Stimulated activated naive CD4-positive, alpha-beta T cell (primary cell): ENCODE measurements at regions not wholly inside any gene's neighbourhood (a gene's known extent, or its start where the extent isn't known, plus 50 kb on each side); places are given as distances from the start of the nearest gene placed in this dataset.
"Not testable (repeated sequence)": the region's sequence is repeated elsewhere in the genome, so short reads cannot be mapped to it uniquely, and the experiment has no call there.

ENCODE experiments used
- DNase-seq, 6 experiments: peaks; one replicate each; lab custom pipeline; 2025; lab: John Stamatoyannopoulos, UW

DNA sequence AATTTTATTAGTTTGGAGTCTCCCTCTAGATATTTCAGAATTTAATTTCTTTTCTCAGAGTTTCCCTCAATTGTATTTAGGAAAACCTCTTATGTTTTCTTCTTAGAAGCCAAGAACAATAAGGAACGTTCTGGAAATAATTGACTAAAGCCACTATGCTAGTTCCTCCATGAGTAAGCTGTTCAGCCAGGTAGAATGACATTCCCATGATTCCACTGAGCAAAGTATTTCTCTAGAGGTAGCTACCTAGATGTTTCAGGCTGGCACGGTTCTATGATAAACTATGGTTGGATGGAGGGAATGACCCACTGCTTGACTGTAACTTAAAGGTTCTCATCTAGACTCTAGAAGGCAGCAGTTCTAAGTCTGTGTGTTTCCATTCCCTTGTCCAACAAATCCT is 62.4 kb downstream of the CLDN17 start:
- no peak for DNase-seq

DNA sequence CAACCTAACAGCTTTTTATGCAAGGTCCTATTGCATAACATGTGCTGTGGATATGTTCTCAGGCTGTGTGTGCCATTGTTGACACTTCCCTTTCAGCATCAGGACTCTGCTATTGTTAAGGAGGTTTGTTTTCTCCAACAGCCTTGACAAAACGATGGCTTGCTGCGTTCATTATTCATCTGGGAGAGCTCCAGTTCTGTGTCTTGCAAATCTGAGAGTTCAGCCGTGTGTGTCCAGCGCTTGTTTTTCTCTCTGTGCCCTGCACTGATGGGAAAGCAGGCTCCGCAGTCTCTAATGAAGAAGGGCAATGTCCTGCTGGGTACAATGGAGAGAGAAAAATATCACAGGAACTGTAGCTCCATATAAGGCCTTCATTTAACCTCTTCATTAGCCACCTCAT is 63.7 kb downstream of the CLDN17 start:
- DNase-seq, result no peak

DNA sequence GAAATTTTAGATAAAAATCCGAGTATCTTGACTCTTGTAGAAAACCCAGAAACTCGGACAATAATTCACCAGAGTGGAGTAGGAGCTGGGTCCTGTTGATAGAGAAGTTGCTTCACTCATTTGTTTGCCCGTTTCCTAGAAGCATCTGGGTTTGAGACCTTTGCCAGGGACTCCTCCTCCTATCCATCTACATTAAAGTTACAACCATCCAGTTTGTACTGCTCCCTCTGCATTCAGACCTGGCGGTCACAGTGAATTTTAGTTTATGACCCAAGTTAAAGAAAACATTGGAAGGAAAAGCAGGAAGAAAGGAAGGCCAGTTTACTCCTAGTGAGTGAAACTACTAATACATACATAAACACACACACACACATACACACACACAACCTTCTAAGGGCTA is 64.6 kb downstream of the CLDN17 start:
- DNase-seq, result no peak

DNA sequence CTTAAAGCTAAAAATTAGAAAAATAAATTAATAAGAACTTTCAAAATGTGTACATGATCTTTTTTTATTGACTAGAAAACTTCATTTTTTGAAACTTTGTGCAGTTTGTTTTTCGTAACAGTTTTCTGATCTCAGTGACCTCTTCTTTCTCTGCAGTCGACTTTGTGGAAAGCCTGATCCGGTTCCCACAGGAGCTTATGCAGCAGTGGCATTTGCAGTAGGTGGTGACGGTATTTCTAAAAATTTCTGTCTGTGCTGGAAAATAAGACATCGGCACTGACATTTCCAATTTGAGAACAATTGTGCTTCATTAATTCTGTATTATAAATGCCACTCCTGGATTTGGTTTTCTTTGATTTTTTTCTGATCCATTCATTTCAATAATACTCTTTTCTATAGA is 68.8 kb downstream of the CLDN17 start:
- no peak for DNase-seq

DNA sequence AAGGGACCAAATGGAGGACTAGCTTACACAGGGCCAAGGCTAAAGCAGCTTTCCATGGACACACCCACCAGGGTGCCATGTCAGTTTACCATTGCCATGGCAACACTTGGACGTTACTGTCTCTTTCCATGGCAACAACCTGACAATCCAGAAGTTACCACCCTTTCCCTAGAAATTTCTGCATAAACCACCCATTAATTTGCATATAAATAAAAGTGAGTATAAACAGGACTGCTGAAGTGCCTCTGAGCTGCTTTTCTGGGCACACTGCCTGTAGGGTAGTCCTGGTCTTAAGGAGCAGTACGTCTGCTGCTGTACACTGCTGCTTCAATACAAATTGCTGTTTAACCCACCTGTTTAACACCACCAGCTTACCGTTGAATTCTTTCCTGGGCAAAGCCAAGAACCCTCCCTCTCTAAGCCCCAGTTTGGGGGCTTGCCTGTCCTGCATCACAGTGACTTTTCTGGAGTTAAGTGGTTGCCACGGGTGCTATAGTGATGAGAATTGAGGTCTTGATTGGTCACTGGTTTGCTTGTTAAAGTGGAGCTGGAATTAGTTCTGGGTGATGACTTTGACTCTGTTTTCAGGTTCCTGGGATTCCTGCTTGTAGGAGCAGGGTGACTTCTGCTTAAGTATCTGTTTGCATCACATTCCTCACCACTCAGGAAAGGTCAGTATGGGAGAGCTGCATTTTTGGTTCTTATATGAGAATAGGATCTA is 83.2 kb downstream of the CLDN17 start:
- DNase-seq, result no peak

DNA sequence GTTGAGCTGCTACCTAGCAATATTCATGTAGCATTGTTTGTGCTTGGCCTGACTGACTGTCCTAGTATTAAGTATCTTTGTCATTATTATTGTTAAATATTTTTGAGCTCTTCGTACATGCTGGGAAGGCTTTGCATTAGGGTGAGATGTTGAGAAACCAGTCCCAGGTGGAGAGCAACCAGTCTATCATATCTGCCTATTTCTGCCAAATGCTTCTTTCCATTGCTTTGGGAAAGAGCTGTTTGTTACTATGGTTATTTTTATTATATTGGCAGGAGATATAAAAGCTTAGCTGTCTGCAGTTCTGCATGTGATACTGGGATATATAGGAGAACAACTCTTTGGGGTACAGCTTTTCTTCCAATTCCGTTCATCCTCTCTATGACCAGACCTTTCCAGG is 85.1 kb downstream of the CLDN17 start:
- no peak for DNase-seq

DNA sequence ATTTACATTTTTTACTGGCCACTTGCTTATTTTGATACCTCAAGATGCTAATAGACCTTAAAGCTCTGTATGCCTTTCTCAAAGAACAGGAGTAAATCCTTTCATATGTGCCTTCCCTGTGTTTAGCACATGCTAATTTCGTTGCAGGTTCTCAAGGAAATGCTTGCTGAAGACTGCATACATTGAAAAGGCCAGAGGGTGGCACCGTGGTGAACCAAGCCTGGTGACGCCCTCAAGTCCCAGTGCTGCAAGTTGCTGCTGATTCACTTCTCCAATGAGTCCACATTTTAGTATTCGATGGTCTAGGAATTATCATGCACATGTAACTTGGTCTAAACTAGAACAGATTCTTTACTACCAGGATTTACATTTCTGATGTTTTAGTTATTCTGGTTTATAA is 94.1 kb downstream of the CLDN17 start:
- DNase-seq, result no peak

DNA sequence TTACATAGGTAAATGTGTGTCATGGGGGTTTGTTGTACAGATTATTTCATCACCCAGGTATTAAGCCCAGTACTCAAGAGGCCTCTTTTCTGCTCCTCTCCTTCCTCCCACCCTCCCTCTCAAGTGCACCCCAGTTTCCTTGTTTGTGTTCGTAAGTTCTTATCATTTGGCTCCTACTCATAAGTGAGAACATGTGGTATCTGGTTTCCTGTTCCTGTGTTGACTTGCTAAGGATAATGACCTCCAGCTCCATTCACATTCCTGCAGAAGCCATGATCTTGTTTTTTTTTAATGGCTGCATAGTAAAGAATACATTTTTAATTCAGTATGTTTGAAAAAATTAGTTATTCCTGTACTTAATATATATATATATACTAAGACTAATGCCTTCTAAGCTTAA is 107.7 kb downstream of the CLDN17 start:
- DNase-seq, result no peak

DNA sequence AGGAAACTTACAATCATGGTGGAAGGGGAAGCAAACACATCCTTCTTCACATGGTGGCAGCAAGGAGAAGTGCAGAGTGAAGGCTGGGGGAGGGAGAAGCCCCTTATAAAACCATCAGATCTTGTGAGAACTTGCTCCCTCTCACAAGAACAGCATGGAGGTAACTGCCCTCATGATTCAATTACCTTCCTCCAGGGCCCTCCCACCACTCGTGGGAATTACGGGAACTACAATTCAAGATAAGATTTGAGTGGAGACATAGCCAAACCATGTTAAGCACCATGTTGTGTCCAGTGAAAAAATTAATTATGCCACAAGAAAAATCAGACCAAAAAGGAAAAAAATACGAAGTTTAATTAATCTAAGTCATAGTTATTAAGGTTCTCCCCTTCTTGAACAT is 109.5 kb downstream of the CLDN17 start:
- DNase-seq, result no peak

DNA sequence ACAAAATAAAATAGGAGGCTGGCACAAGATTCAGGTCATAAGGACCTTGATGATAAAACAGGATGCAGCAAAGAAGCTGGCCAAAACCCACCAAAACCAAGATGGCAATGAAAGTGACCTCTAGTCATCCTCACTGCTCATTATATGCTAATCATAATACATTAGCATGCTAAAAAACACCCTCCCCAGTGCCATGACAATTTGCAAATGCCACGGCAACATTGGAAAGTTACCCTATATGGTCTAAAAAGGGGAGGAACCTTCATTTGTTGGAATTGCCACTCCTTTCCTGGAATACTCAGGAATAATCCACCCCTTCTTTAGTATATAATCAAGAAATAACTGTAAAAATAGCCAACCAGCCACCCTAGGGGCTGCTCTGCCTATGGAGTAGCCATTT is 108.8 kb upstream of the GRIK1 start:
- no peak for DNase-seq

DNA sequence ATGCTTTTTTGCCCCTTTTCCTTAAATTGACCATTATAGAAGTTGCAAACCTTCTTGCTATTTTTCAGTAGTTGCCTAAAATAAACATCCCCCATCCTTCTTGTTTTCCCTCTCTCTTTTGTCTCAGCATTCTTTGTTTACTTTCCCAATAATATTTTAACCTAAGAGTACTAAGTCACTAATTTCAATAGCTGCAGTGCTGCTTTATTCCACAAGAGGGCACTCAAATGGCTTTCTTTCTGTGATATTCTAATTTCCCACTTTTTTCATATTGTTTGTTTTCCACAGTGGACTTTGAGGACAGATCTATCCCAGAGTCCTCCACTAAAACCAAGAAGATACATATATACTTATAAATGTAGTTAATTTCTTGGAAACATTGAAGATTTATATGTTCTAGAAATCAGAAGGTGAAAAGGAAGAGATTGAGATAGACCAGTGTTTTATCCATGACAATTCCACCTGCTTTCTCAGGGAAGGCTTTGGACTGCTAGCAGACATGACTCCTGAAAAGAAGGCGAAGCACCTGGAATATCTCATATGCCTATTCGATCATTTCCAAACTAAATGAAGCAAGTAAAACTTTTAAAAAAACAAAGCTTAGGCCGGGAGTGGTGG is 104.8 kb upstream of the GRIK1 start:
- DNase-seq, result peak in 1 of 6 experiments; percentile 3

DNA sequence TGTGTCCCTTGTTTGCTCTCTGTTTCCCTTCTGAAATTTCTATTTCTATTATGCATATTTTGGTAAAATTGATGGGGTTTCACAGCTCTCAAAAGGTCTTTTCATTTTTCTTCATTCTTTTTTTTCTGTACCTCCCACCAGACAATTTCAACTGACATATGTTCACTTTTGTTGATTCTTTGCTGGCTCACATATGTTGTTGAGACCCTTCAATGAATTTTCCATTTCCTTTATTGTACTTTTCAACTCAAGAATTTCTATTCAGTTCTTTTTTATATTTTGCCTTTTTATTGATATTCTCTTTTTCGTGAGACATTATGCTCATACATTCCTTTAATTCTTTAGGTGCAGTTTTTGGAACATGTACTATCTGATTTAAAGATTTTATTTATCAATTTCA is 102.6 kb upstream of the GRIK1 start:
- no peak for DNase-seq

DNA sequence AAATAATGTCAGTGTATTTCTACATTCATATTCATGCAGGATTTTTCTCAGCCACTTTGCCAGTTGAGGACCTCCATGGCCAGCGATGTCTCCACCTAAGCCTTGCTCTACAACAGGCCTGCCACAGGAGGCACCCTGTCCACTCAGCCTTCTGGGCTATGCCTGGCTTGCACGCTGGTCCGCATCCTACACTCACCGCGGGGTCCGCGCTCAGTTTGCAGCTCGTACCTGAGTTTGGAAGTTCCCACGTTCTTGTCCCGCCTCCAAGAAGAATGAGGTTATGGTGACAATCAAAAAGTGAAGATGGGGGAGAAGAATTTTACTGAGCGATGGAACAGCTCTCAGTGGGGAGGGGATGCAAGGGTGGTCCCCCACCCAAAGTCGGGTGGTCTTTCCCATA is 93.6 kb upstream of the GRIK1 start:
- DNase-seq, result no peak

DNA sequence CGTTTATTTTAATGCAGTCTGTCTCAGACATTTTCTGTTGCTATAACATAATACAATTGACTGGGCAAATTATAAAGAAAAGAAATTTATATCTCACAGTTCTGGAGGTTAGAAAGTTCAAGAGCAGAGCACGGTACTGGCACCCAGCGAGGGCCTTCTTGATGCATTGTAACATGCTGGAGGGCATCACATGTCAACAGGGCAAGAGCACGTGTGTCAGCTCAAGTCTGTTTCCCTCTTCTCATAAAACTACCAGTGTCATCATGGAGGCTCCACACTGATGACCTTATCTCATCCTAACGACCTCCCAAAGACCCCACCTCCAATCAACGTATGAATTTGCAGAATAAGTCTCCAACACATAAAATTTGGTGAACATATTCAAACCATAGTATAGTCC is 90.6 kb upstream of the GRIK1 start:
- DNase-seq, result no peak

DNA sequence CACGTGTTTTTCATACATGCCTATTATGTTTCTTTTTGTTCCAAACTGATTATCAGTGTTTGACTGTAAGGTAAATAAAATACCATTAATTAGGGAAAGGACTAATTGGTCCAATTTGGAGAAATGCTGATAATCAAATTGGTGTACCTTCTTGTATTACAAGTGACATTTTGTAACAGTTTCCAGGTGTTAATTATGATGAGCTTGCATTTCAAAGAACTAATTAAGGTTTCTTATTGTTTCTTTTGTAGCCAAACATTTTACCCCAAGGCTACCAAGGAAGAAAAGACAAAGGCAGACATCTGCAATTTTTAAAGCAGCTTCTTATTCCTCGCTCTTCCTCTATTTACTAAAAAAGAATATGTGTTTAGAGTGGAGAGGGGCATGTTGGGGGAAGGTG is 88.7 kb upstream of the GRIK1 start:
- no peak for DNase-seq

DNA sequence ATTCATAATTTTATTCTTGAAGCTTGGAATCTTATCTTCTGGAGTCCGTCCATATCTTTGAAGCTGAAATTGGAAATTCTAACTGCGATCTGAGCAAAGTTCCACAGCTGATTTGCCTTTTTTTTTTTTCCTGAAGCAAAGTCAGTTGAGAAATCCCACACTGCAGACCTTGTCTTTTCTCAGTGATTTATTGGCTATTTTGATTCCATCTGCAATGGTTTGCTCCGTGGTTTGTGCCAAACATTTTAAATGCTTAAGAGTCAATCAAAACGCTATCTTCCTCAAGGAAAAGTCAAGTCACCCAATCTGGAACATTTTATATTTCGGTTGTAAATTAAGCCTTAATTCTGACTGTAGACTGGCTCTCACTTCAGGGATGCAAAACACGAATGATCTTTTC is 88.2 kb upstream of the GRIK1 start:
- DNase-seq, result no peak

DNA sequence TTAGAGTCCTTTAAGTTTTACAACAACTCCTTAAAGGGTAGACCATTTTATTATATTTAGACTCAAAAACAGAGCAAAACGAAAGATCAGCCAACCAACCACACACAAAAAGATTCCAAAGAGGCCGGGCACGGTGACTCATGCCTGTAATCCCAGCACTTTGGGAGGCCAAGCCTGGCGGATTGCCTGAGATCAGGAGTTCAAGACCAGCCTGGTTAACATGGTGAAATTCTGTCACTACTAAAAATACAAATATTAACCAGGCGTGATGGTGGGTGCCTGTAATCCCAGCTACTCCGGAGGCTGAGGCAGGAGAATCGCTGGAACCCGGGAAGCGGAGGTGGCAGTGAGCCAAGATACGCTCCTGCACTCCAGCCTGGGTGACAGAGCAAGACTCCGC is 83.3 kb upstream of the GRIK1 start:
- DNase-seq, result not testable (repeated sequence)

DNA sequence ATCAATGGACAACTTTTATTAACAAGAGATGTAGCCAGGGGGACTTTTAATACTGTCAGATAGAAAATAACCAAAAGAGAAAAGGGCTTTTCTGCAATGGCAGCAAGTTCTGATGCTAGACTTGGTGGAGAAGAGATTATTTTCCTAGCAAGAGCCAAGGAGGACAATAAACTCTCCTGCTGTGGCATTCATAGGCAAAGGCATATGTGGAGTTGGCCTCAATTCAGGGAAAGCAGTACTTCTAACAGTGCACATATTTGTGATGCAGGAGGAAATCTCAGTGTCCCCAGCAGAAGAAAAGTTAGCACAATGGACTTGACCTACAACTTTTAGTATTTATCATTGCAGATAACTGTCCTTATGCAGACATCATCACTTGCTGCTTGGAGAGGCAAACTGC is 75.1 kb upstream of the GRIK1 start:
- no peak for DNase-seq

DNA sequence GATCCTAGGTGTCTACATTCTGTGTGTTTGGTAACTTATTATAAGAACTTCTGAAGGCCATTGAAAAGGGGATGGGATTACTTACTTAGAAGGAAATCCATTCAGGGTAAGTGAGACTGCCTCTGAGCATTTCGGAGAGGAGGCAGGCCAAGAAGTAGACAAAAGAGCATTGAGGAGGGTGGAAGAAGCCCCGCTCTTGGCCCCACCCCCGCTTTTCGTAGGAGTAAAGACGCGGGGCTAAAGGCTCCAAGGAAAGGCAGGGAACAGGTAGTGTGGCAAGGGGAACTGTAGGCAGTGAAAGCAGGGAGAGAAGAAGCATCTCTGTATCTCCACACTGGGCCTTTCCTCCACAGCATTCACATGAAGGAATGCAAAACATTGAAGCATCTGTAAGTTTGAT is 51.8 kb upstream of the GRIK1 start:
- DNase-seq, result no peak

DNA sequence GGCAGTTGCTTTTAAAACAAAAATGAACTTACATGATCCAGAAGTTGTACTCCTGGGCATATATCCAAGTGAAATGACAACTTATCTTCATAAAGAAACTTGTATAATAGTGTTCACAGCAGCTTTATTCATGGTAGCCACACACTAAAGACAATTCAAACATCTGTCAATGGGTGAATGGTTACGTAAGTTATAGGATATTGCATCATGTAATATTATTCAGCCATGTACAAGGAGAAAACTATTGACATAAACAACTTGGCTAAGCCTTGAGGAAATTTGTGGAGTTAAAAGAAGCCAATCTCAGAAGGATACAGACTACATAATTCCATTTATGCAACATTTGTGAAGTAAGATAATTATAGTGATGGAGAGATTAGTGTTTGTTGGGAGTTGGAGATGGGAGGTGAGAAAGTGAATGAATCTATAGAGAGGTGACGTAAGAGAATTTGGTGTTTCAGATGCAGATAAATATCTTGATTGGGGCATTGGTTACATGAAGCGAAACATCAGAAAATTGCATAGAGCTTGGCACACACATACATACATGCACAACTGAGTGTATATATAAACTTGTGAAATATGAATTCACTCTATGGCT is 49.9 kb upstream of the GRIK1 start:
- DNase-seq, result no peak
